ENCODE measurements at regions not wholly inside any gene's neighbourhood (a gene's known extent, or its start where the extent isn't known, plus 50 kb on each side); places are given as distances from the start of the nearest gene placed in this dataset.

GRCh38 chr1:87512431-87512830 is 183.8 kb downstream of the LMO4 start:
- BruUV-seq (replicated peaks) = no TSS peak
- SMC1A ChIA-PET (ENCODE audit: uncharacterized antibody, unreplicated experiment) = interaction anchor here (0.7 kb wide), 1 partner anchor 212 kb away, joined by 4 read pairs; no protein-coding TSS in a partner anchor
- FAIRE-seq (no peak), ATAC-seq (no peak), DNase-seq (ENCODE audit: low read depth, low spot score) (no peak)
- no peaks in the 10 kb centered on the region for H4K20me1 ChIP-seq (ENCODE audit: control insufficient read depth, insufficient read depth)
- H3K27me3 ChIP-seq (replicated peaks in 1 of 2; ENCODE audit: control insufficient read depth in 2 of 2, insufficient read depth in 2 of 2, low read length in 1 of 2) = no peaks in the 10 kb centered on the region
- no peak overlapping the region for H3K27ac ChIP-seq (ENCODE audit: control insufficient read depth, insufficient read depth)
- H3K36me3 ChIP-seq (ENCODE audit: control insufficient read depth in 2 of 2, insufficient read depth in 2 of 2, low read length in 1 of 2) = no peaks in the 10 kb centered on the region
- WGBS (ENCODE audit: insufficient coverage, insufficient replicate concordance, low lambda C conversion rate, missing lambda C conversion rate) = 73% methylated on average over 2 of the region's 2 CpGs
- POLR2A ChIA-PET = no interaction called here
- no peaks in the 10 kb centered on the region; the same call in 2 of the 3 replicates for H3K9me3 ChIP-seq (replicated peaks; ENCODE audit: control insufficient read depth, insufficient read depth, low read length)
- TF ChIP-seq SRF (IDR thresholded peaks at IDR 0.05; ENCODE audit: low read depth in 2 of 2, low read length in 2 of 2) = no peak
- TF ChIP-seq STAT1 (conservative IDR thresholded peaks at IDR 0.05) = no peak
- no peak for TF ChIP-seq TBL1XR1 (IDR thresholded peaks at IDR 0.05; ENCODE audit: low read depth, low read length)
- no peak for TF ChIP-seq NBN (IDR thresholded peaks at IDR 0.05)
- TF ChIP-seq NFXL1 (IDR thresholded peaks at IDR 0.05; ENCODE audit: borderline replicate concordance) = no peak
- TF ChIP-seq RELB (IDR thresholded peaks at IDR 0.05; ENCODE audit: low read depth) = no peak
- no peak for TF ChIP-seq BCL11A (IDR thresholded peaks at IDR 0.05; ENCODE audit: low read depth, low read length)
- no peak for TF ChIP-seq REST (IDR thresholded peaks at IDR 0.05; ENCODE audit: low read depth, low read length)
- no peak for TF ChIP-seq RUNX3 (IDR thresholded peaks at IDR 0.05; ENCODE audit: low read length)
- TF ChIP-seq TAF1 (IDR thresholded peaks at IDR 0.05; ENCODE audit: borderline replicate concordance, low read depth, low read length) = no peak
- TF ChIP-seq NR2F1 (conservative IDR thresholded peaks at IDR 0.05) = no peak
- TF ChIP-seq CREB1 (IDR thresholded peaks at IDR 0.05; ENCODE audit: low read depth) = no peak
- TF ChIP-seq SPI1 (IDR thresholded peaks at IDR 0.05; ENCODE audit: borderline replicate concordance, insufficient read depth, low read depth, low read length) = no peak
- no peak for TF ChIP-seq ZBTB4 (CRISPR knock-in tag; IDR thresholded peaks at IDR 0.05)
- no peak for TF ChIP-seq NFIC (IDR thresholded peaks at IDR 0.05; ENCODE audit: low read depth, low read length)
- TF ChIP-seq MTA2 (IDR thresholded peaks at IDR 0.05; ENCODE audit: low read depth) = no peak
- H3K4me3 ChIP-seq = no peak overlapping the region
- no peak overlapping the region for H3K9ac ChIP-seq (ENCODE audit: control insufficient read depth, insufficient read depth, low read length)
- intact Hi-C loops (cut with micrococcal nuclease; ENCODE audit: unreplicated experiment) (no loop called here), in situ Hi-C loops (cut with MboI) (no loop called here)
- H3K4me2 ChIP-seq (ENCODE audit: control insufficient read depth, insufficient read depth) = no peak overlapping the region
- CTCF ChIA-PET = no interaction called here
- H2AFZ ChIP-seq (ENCODE audit: control insufficient read depth, low read depth, low read length) = no peak overlapping the region
- H3K79me2 ChIP-seq (ENCODE audit: control insufficient read depth, insufficient read depth, low read length) = no peaks in the 10 kb centered on the region
- H3K4me1 ChIP-seq (ENCODE audit: control insufficient read depth, insufficient read depth, low read length) = no peaks in the 10 kb centered on the region
- RAD21 ChIA-PET (ENCODE audit: unreplicated experiment) = interaction anchor here (0.6 kb wide), 1 partner anchor 87 kb away, joined by 3 read pairs; no protein-coding TSS in a partner anchor

Data from GM12878 (cell line).